Testis (tissue), 2 donors: ENCODE measurements at regions not wholly inside any gene's neighbourhood (a gene's known extent, or its start where the extent isn't known, plus 50 kb on each side); places are given as distances from the start of the nearest gene placed in this dataset.

ENCODE experiments used
- CTCF ChIP-seq, 3 experiments: fragments of 450-650 bp in 2 of 3; fragments of 200-600 bp in 1 of 3; sonication (generic) in 1 of 3; IDR thresholded peaks; one replicate each; pipeline ENCODE4 v1.5.1; 2016 to 2019; ENCODE audit warnings: antibody characterized with exemption in 3 of 3, mild to moderate bottlenecking in 2 of 3, moderate library complexity in 1 of 3
- POLR2A ChIP-seq: fragments of 450-650 bp; IDR thresholded peaks from one replicate; pipeline ENCODE4 v1.6.1; 2017; ENCODE audit warnings: antibody characterized with exemption, mild to moderate bottlenecking, moderate library complexity

GRCh38 chr5:12016159-12016746, 112.0 kb upstream of the CTNND2 start:
- no peak for TF ChIP-seq CTCF (IDR thresholded peaks at IDR 0.05)
- TF ChIP-seq POLR2A, result no peak
